IMR-90 (cell line): ENCODE measurements at regions not wholly inside any gene's neighbourhood (a gene's known extent, or its start where the extent isn't known, plus 50 kb on each side); places are given as distances from the start of the nearest gene placed in this dataset.

Source experiments
- ATAC-seq: fragments of 200-7000 bp; cut with Tn5 transposase; 2 replicates; pipeline ENCODE4 v1.9.1; 2020; ENCODE audit warnings: low read depth, mild to moderate bottlenecking, moderate library complexity
- BruUV-seq: library from RNA; stranded (reverse); fragments of 400-500 nt; replicated peaks from 2 replicates; lab custom pipeline; 2021; lab: Mats Ljungman, UMichigan
- CTCF ChIA-PET: fragments of 300-600 bp; formaldehyde crosslinking; extraction: SDS; loops from one replicate; lab custom pipeline; 2021; ENCODE audit warnings: antibody characterized with exemption; lab: Yijun Ruan, JAX
- POLR2A ChIA-PET: fragments of 300-600 bp; sonication (Branson Sonifier 250); formaldehyde crosslinking; loops from one replicate; lab custom pipeline; 2022; ENCODE audit warnings: antibody characterized with exemption; ENCODE audit not compliant: unreplicated experiment; lab: Charles Lee
- DNase-seq: peaks from one replicate; pipeline ENCODE4 v3.0.0; 2013
- H2AFZ ChIP-seq: replicated peaks from 2 replicates; pipeline ENCODE3; 2013; ENCODE audit warnings: low read length, mild to moderate bottlenecking; ENCODE audit not compliant: poor library complexity
- H2AK5ac ChIP-seq: 2 replicates; pipeline ENCODE4 v1.6.1; 2013; ENCODE audit warnings: low read depth, low read length, inconsistent platforms
- H2AK9ac ChIP-seq: replicated peaks from 2 replicates; pipeline ENCODE3; 2013; ENCODE audit warnings: mild to moderate bottlenecking, low read depth, low read length, moderate library complexity; ENCODE audit not compliant: poor library complexity
- H2BK120ac ChIP-seq: 2 replicates; pipeline ENCODE4 v1.6.1; 2013; ENCODE audit warnings: low read depth, low read length, inconsistent platforms
- H2BK15ac ChIP-seq: 3 replicates; pipeline ENCODE4 v1.6.1; 2013; ENCODE audit warnings: low read depth, low read length, inconsistent platforms
- H2BK20ac ChIP-seq: 2 replicates; pipeline ENCODE4 v1.6.1; 2013; ENCODE audit warnings: low read depth, mild to moderate bottlenecking, inconsistent platforms, low read length, moderate library complexity
- H2BK5ac ChIP-seq: 2 replicates; pipeline ENCODE4 v1.6.1; 2013; ENCODE audit warnings: mild to moderate bottlenecking, low read depth, low read length, inconsistent platforms; ENCODE audit not compliant: poor library complexity, severe bottlenecking
- H3K14ac ChIP-seq: replicated peaks from 2 replicates; pipeline ENCODE4 v1.6.1; 2013; ENCODE audit warnings: low read depth, low read length, inconsistent platforms
- H3K18ac ChIP-seq: 2 replicates; pipeline ENCODE4 v1.6.1; 2013; ENCODE audit warnings: low read depth, low read length, control low read depth
- H3K23ac ChIP-seq: 2 replicates; pipeline ENCODE4 v1.6.1; 2013; ENCODE audit warnings: low read depth, low read length, inconsistent platforms
- H3K27ac ChIP-seq: 2 replicates; pipeline ENCODE4 v1.5.1; 2013; ENCODE audit warnings: mild to moderate bottlenecking, control low read depth, low read length; ENCODE audit not compliant: insufficient read depth
- H3K27me3 ChIP-seq: 2 replicates; pipeline ENCODE4 v1.6.1; 2013; ENCODE audit warnings: low read length; ENCODE audit not compliant: control insufficient read depth, insufficient read depth
- H3K36me3 ChIP-seq: 2 replicates; pipeline ENCODE4 v1.6.1; 2013; ENCODE audit warnings: low read length, mixed read lengths; ENCODE audit not compliant: control insufficient read depth, insufficient read depth
- H3K4ac ChIP-seq: 2 replicates; pipeline ENCODE4 v1.6.1; 2013; ENCODE audit warnings: low read depth, low read length, inconsistent platforms
- H3K4me1 ChIP-seq: 2 replicates; pipeline ENCODE4 v1.6.1; 2013; ENCODE audit warnings: low read length, mixed read lengths; ENCODE audit not compliant: control insufficient read depth, insufficient read depth
- H3K4me2 ChIP-seq: 2 replicates; pipeline ENCODE4 v1.6.1; 2013; ENCODE audit warnings: low read depth, mild to moderate bottlenecking, control low read depth, low read length, moderate library complexity
- H3K4me3 ChIP-seq: 2 replicates; pipeline ENCODE4 v1.5.1; 2013; ENCODE audit warnings: low read depth, mild to moderate bottlenecking, control low read depth, low read length, moderate library complexity; ENCODE audit not compliant: insufficient read depth
- H3K56ac ChIP-seq: 2 replicates; pipeline ENCODE4 v1.6.1; 2013; ENCODE audit warnings: low read length, inconsistent platforms; ENCODE audit not compliant: insufficient read depth; ENCODE audit errors: extremely low read depth
- H3K79me1 ChIP-seq, 2 experiments: 2 replicates each; pipeline ENCODE4 v1.6.1; 2013; ENCODE audit warnings: low read length in 2 of 2, inconsistent platforms in 1 of 2, low read depth in 1 of 2
- H3K9ac ChIP-seq: 2 replicates; pipeline ENCODE4 v1.6.1; 2013; ENCODE audit warnings: low read depth, low read length, control low read depth
- H3K9me1 ChIP-seq: 2 replicates; pipeline ENCODE4 v1.6.1; 2013; ENCODE audit warnings: low read length, inconsistent platforms; ENCODE audit not compliant: insufficient read depth
- H3K9me3 ChIP-seq: 2 replicates; pipeline ENCODE4 v1.6.1; 2013; ENCODE audit warnings: low read length; ENCODE audit not compliant: control insufficient read depth, insufficient read depth
- H4K20me1 ChIP-seq: 2 replicates; pipeline ENCODE4 v1.6.1; 2013; ENCODE audit warnings: low read length, inconsistent platforms; ENCODE audit not compliant: insufficient read depth
- H4K5ac ChIP-seq: 2 replicates; pipeline ENCODE4 v1.6.1; 2013; ENCODE audit warnings: mild to moderate bottlenecking, low read depth, low read length, control low read depth
- H4K8ac ChIP-seq, 2 experiments: 2 replicates each; pipeline ENCODE4 v1.6.1; 2013; ENCODE audit warnings: low read depth in 2 of 2, low read length in 2 of 2, control low read depth in 1 of 2, inconsistent platforms in 1 of 2
- H4K91ac ChIP-seq: 2 replicates; pipeline ENCODE4 v1.6.1; 2013; ENCODE audit warnings: low read depth, low read length, inconsistent platforms; ENCODE audit not compliant: insufficient read depth
- CEBPB ChIP-seq: IDR thresholded peaks from 2 replicates; pipeline ENCODE4 v1.6.1; 2012; ENCODE audit warnings: low read depth, low read length, improper control_type of control experiment
- FOS ChIP-seq: fragments of 150-350 bp; IDR thresholded peaks from 2 replicates; pipeline ENCODE4 v1.6.1; 2016; ENCODE audit warnings: low read depth, low read length
- NFE2L2 ChIP-seq: fragments of 150-350 bp; IDR thresholded peaks from 2 replicates; pipeline ENCODE4 v1.6.1; 2016; ENCODE audit warnings: low read depth, mild to moderate bottlenecking, low read length
- SMC3 ChIP-seq: fragments of 150-350 bp; IDR thresholded peaks from 2 replicates; pipeline ENCODE4 v1.6.1; 2016; ENCODE audit warnings: low read depth, mild to moderate bottlenecking, antibody characterized with exemption, low read length, moderate library complexity
- WGBS, 2 experiments: methylation state at CpG; one replicate each; pipeline versions ENCODE4 v1.1.5 to v1.1.7; 2013; ENCODE audit warnings: missing lambda C conversion rate in 2 of 2; ENCODE audit not compliant: insufficient read length in 1 of 2; ENCODE audit errors: extremely low coverage in 2 of 2; 5-methylcytosine and 5-hydroxymethylcytosine counted together
- dilution Hi-C: fragments of 300-500 bp; cut with HindIII; formaldehyde crosslinking; loops from one replicate; pipeline ENCODE4 v1.14.3; 2018; ENCODE audit warnings: low sequenced_read_pairs; ENCODE audit not compliant: unreplicated experiment
- in situ Hi-C: fragments of 300-500 bp; cut with MboI; formaldehyde crosslinking; loops from 3 replicates; pipeline ENCODE4 v1.14.3; 2019; ENCODE audit warnings: low sequenced_read_pairs, inconsistent platforms, mixed read lengths
- intact Hi-C: fragments of 100-400 bp; cut with micrococcal nuclease; formaldehyde crosslinking; loops from 2 replicates; pipeline ENCODE4 v1.10.0; 2022

DNA sequence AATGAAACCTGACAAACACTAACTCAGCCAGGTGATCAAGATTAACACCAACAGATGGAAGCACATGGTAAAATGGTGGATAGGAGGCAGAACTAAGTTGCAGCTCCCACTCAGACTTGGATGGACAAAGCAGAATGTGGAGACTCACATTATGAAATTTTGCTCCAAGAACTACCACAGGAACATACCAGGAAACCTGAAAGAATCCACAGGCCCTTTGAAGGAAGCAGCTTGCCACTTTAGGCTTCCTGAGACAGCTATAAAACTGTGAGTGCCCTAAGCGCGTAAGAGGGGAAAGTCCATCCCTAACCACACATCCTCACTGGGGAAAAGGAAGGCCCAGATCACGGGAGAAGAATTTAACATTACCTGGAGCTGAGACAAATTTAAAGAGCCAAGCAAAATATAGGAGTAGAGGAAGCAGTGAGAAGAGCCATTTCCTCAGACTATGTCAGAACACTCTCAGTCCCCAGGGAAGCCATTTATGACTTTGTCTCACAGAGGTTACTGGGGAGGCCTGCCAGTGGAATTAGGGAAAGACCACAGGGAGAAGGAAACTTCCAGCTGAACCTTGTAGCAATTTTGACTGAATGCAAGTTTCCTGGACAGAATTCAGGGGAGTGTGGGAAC, 224.5 kb downstream of the TEX13C start:
- no peak overlapping the region for H4K5ac ChIP-seq
- H3K9me3 ChIP-seq: no peaks in the 10 kb centered on the region
- no peak overlapping the region for H3K9ac ChIP-seq
- TF ChIP-seq FOS (no peak), SMC3 (no peak), CEBPB (no peak), NFE2L2 (no peak)
- no peaks in the 10 kb centered on the region for H3K36me3 ChIP-seq
- no peak overlapping the region for H2BK120ac ChIP-seq
- no peaks in the 10 kb centered on the region for H3K27me3 ChIP-seq
- no peak overlapping the region for H3K14ac ChIP-seq
- dilution Hi-C loops: no loop called here
- in situ Hi-C loops: no loop called here
- no peak overlapping the region for H3K4me3 ChIP-seq
- no peaks in the 10 kb centered on the region for H3K79me1 ChIP-seq
- no peak overlapping the region for H3K27ac ChIP-seq
- H3K4me1 ChIP-seq: no peaks in the 10 kb centered on the region
- no peak overlapping the region for H3K18ac ChIP-seq
- no peak overlapping the region for H4K8ac ChIP-seq
- no peak overlapping the region for H3K4ac ChIP-seq
- no peak for DNase-seq
- no peaks in the 10 kb centered on the region for H4K20me1 ChIP-seq
- H2BK20ac ChIP-seq: no peak overlapping the region
- H2AK5ac ChIP-seq: no peak overlapping the region
- H3K9me1 ChIP-seq: no peaks in the 10 kb centered on the region
- ChIA-PET CTCF (no interaction called here), POLR2A (no interaction called here)
- BruUV-seq: no TSS peak
- H3K56ac ChIP-seq: no peak overlapping the region
- H2BK15ac ChIP-seq: no peak overlapping the region
- no CpG with 5 or more reads among the region's 3 CpGs for WGBS, 2 experiments
- H2AFZ ChIP-seq: no peak overlapping the region
- intact Hi-C loops: no loop called here
- H2BK5ac ChIP-seq: no peak overlapping the region
- H2AK9ac ChIP-seq: no peak overlapping the region
- ATAC-seq: no peak
- no peak overlapping the region for H4K91ac ChIP-seq
- H3K4me2 ChIP-seq: no peak overlapping the region
- H3K23ac ChIP-seq: no peak overlapping the region
